GM21526 (cell line): ENCODE measurements at regions not wholly inside any gene's neighbourhood (a gene's known extent, or its start where the extent isn't known, plus 50 kb on each side); places are given as distances from the start of the nearest gene placed in this dataset.
"Not testable (repeated sequence)": the region's sequence is repeated elsewhere in the genome, so short reads cannot be mapped to it uniquely, and the experiment has no call there.

Source experiments
- ATAC-seq: cut with Tn5 transposase; IDR thresholded peaks from one replicate; pipeline ENCODE4 v1.9.1; 2021; ENCODE audit warnings: moderate library complexity; ENCODE audit not compliant: unreplicated experiment, low FRiP score

GRCh38 chr3:124132813-124133212 lies 140.9 kb upstream of the ROPN1 start:
- ATAC-seq: no peak

GRCh38 chr3:124133366-124133940 lies 141.5 kb upstream of the ROPN1 start:
- no peak for ATAC-seq

GRCh38 chr3:124137216-124137615 lies 145.3 kb upstream of the ROPN1 start:
- no peak for ATAC-seq

GRCh38 chr3:124138148-124138547 lies 146.2 kb upstream of the ROPN1 start:
- ATAC-seq: no peak

- no peak for ATAC-seq
These were observed 148.8 kb upstream of the ROPN1 start for GRCh38 chr3:124140746-124141145.

DNA sequence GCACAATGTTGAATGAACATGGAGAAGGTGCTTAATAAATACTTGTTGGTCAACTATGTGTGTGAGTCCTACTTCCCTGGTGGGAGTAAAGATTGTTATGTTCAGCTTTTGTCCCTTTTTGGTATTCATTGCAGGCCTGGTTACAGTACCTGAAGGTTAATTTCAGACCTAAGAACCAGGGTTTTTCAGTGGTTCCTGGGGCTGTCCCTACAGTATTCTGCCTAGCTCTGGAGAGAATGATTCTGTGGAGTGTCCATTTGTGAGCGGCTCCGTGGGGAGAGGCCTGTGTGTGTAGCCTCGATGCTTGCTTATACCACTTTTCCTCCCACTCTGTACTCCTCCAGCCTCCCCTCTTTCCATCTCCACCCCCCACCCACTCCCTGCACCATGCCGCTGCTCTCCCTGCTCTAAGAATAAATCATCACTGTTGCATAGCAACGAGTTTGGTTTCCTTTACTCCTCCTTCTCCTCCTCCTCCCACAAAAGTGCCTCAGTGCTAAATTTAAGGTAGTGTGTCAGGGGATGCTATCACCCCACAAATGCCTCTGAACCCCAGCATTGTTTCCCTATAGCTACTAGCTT lies 150.6 kb upstream of the ROPN1 start:
- ATAC-seq: no peak

DNA sequence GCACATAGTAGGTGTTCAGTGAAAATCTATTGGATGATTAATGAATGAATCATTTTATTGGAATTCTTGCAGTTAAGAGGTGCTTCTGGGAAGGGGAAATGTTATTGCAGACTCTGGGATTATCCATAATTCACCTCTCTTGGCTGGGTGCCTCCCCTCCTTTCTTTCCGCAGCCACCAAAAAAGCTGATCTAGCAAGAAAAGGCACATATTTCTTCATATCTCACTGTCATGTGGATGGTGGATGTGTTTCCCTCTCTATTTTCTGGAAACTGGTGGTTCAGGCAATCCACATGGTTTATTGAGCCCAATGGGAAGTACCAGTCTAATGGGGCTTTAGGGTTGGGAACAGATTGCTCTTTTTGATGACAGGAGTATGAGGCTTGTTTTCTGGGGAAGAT lies 151.1 kb upstream of the ROPN1 start:
- no peak for ATAC-seq

DNA sequence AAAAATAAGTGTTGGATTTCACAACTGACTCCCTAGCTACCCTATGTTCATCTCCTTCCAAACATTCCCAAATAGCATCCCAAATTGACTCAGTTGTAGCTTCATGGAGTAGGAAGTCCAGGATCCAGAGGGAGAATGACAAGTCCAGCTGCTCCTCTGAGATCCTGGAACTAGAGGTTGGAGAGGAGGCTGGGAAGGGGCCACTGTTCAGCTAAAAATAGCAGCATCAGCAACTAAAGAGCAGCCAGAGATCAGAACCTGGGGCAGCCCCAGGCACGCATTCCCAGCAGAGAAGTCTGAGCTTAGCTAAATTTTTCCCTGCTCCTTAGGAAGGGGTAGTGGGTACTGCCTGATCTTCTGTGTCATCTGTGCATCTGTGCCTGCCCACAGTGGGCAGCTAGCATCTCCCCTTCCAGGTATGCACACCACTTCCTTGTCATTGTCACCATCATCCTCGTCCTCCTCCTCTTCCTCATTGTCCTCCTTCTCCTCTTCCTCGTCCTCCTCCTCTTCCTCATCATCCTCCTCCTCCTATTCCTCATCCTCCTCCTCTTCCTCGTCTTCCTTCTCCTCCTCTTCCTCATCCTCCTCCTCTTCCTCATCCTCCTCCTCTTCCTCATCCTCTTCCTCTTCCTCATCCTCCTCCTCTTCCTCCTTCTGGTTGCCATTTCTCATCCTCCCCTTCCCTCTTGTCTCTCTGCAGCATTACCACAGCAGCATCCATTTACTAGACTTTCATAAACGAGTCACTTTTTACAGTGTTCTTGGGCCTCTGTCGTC lies 152.3 kb upstream of the ROPN1 start:
- no peak for ATAC-seq

DNA sequence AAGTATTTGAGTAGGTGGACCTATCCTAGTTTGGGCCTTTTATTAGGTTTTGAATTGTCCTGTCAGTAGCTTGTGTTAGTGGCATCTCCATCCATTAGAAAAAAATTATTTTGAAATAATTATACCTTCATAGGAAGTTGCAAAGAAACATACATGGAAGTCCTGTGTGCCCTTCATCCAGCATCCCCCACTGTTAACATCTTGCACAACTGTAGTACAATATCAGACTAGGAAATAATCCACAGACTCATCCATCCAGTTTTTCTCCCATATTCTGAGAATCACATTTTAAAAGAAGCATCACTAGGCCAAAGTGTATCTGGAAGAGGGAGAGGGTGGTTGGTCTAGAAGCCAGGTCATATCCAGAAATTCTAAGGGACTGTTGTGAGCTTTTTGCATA lies 155.5 kb upstream of the ROPN1 start:
- no peak for ATAC-seq

- no peak for ATAC-seq
These were observed 156.0 kb upstream of the ROPN1 start for GRCh38 chr3:124147946-124148345.

DNA sequence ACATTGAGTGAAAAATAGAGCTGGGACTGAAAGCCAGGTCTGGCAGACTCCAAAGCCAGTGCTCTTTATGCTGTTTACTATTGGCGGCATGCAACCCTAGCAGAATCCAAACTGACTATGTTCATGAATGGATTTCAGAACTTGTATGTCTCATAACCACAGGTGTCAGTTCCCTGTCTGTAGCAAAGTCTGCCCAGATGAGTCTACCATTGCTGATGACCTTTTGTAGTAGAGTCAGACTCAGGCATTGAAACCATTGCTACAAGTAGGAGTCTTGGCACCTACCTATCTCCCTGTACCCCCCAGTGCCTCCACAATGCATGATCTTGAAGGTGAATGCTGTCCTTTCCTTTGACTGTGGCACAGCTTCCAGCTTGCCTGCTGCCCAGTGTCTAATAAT lies 157.2 kb upstream of the ROPN1 start:
- ATAC-seq: no peak

DNA sequence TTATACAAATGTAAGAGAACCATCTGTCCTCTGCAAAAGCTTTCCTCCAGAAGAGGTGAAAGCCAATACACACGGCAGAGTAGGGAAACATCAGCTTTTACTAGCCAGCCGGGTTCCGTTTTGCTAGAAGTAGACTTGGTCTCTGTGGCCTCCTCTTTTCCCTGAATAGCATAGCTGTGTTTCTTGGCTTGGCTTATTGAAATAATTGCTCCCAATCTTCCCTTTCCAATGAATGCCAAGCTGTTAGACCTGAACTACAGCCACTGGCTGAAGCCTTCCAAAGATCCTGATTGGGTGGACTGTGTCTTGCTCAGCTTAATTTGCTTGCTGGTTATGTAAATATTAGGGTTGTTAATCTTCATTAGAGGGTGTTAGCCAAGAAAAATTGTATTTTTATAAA lies 157.8 kb upstream of the ROPN1 start:
- no peak for ATAC-seq

- not testable (repeated sequence) for ATAC-seq
These were observed 161.0 kb upstream of the ROPN1 start for GRCh38 chr3:124152891-124153290.

- no peak for ATAC-seq
These were observed 165.2 kb upstream of the ROPN1 start for GRCh38 chr3:124156866-124157712.

DNA sequence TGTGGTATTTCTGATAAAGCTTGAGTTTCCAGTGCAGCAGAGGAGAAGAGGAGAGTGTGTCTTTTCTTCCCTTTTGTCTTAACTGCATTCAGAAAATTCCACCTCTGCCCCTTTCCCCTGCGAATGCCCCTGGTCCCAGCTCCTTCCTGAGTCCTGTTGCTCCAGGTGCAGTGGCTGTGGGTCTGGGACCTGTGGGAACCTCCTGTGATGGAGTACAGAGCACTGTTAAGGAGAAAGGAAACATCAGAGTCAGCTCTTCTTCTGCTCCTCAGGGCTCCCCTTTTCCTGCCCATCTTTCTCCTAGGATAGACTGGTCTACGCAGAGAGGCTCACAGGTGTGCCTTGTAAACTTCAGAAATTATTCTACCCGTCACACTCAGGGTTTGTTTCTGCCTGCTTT lies 165.8 kb upstream of the ROPN1 start:
- no peak for ATAC-seq

DNA sequence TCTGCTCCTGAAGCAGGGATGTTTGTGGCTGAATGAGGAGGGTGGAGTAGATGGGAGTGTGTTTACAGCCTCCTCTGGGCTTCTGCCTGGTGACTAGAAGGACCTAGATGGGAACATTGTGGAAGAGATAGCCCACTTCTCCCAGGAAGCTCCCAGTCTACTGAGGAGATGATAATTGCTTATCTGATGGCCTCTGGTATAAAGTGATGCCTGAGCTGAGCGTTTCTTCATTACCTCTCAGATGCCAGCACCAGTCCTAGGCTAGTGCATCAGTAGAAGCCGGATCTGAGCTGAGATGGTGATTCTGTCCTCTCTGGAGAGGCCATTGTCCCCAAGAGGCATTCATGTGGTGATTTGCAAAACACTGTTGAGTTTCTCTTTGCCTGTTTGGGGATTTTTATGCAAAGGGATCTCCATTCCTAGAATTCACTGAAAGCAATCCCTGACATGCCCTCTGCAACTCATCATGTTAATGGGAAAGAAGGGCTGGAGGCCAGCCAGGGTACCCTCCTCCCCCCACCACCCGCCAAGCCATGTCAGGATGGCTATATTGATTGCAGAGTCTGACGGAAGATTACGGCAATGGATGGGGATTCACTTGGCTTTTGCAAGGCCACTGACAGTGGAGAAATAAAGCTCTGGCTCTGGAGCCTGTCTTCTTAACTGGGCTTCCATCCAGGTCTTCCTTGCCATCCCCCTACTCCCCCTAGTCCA lies 166.4 kb upstream of the ROPN1 start:
- no peak for ATAC-seq

- no peak for ATAC-seq
These were observed 169.5 kb upstream of the ROPN1 start for GRCh38 chr3:124161448-124161847.

GRCh38 chr3:124163689-124164088 lies 171.8 kb upstream of the ROPN1 start:
- no peak for ATAC-seq

DNA sequence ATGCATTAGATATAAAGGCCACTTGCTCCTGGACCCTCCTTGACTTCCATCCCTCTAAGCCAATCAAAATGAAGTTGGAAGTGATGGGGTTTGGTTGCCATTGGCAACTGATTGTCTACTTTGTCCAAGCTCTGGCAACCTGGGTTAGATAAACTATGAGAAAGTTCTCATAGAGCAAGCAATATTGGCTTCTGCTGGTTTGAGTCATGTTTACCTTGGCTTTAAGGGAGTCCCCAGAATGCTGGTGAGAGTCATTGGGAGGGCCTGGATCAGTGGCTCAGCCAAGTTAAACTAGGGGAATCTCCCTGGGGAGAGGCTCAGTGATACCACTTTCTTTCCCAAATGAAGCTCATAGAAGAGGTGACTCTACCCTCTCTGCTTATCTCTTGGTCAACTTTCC lies 176.3 kb upstream of the ROPN1 start:
- ATAC-seq: no peak

DNA sequence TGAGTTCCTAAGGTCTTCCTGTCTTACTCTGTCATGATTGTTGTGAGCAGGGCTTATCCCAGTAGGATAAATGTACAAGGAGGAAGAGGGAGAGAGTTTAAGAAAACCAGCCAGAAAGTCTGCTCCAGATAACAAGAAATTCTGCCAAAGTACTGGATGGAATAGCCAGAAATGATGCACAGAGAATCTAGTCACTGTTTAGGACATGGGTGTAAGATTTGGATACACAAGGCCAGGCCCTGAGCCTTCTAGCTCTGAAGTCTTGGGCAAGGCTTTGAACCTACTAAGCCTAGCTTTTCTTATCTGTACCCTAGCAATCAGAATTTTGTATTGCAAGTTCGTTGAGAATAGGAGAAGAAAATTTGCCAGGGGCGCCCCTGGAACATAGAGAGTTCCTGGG lies 180.4 kb upstream of the ROPN1 start:
- no peak for ATAC-seq

- no peak for ATAC-seq
These were observed 180.9 kb upstream of the ROPN1 start for GRCh38 chr3:124172816-124173215.
